GM18507 (cell line): ENCODE measurements at regions not wholly inside any gene's neighbourhood (a gene's known extent, or its start where the extent isn't known, plus 50 kb on each side); places are given as distances from the start of the nearest gene placed in this dataset.

Experiments used
- DNase-seq: peaks from one replicate; pipeline ENCODE4 v3.0.0; 2011; ENCODE audit warnings: low read depth; ENCODE audit not compliant: insufficient read length; ENCODE audit errors: extremely low spot score
- FAIRE-seq: peaks from 2 replicates; lab custom pipeline; 2011; peaks lifted over from hg19 to GRCh38; lab: Jason Lieb, UNC

DNA sequence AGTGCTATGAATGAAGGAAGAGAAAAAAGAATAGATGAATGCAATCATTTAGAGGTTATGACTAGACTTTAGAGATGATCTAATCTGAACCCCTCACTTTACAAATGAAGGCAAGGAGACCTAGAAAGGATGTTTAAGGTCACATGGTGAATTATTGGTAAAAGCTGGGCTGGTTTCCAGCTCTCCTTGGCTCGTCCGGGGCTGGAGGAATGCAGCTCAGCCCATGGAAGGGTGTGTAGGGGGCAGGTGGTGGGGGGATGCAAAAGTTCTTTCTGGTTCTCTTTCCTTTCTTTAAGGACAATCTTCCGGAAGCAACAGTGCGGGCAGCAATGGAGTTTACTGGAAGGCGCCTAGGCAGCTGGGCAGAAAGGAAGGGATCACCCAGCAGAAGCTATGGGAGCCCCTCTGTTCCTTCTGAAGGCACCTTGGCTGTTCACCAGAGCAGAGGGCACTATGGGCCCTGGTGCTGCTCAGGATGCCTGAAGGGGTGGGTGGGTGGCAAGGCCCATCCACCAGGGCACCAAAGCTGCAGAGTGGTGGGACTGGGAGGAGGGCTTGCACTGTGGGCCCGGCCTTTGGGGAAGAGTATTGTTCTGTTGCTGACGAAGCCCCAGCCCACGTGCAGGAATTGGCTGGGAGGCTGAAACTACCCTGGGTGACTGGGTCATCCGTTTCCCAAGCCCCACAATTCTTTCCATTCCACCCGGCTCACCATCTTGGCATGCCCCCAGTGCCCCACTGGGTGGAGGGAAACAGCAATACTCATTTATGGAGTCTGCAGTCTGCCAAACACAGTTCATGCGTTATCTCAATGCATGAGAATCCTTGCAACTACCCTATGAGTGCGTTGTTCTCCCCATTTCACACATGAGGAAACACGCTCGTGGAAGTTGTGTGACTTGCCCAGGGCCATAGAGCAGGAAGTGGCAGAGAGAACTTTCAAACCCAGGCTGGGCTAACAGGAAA lies 78.2 kb downstream of the IRF2BPL start:
- FAIRE-seq: no peak
- no peak for DNase-seq

GRCh38 chr14:76948976-76949375 lies 79.5 kb downstream of the IRF2BPL start:
- DNase-seq (no peak), FAIRE-seq (no peak)

DNA sequence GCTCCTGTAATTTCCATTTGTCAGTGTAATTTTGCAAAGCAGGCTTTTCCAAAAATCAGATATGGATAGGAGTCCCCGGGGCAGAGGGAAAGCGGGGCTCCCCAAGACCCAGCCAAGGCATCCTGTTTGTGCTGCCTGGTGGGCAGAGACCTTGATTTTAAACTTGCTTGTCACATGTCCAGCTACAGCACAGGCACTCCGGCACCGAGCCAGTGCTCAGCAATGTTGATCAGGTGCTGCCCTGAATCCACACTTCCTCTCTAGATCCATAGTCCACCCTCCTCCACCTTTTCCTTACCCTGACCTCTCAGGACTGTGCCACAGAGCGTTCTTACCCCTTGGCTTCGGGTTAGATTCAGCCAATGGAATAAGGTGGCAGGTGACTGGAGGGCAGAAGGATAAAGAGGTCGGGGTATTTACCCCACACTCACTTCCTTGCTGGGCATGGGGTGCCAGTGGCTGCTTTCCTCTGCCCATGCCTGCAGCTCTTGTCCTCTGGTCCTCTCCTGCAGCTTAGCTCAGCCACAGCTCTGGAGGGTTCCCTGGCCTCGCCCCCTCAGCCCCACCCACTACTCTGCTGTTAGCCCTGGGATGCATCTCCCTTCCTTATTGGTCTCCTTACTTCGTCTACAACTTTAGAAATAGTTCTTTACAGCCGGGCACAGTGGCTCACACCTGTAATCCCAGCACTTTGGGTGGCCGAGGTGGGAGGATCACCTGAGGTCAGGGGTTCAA lies 80.1 kb downstream of the IRF2BPL start:
- DNase-seq (no peak), FAIRE-seq (no peak)

- FAIRE-seq (no peak), DNase-seq (no peak)
These were observed 80.7 kb downstream of the IRF2BPL start for GRCh38 chr14:76947838-76948184.

GRCh38 chr14:76947078-76947837 lies 81.2 kb downstream of the IRF2BPL start:
- DNase-seq (peak; percentile 74), FAIRE-seq (peak; percentile 94)

DNA sequence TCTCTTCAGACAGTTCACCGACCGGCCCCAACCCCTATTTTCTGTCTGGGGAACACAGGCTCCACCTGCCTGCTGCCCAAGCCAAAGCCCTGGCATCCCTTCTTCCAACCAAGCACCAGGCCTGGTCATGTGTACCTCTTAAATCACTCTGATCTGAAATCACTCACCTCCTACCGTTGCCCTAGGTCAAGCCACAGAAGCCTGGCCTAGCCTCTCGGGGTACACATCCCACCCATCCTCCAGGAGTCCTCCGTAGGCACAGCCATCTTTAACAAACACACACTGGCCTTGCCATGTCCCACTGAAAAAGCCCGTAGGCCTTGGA lies 81.8 kb downstream of the IRF2BPL start:
- FAIRE-seq (no peak), DNase-seq (no peak)

- FAIRE-seq: no peak
These were observed 85.4 kb downstream of the IRF2BPL start for GRCh38 chr14:76943072-76943471.

DNA sequence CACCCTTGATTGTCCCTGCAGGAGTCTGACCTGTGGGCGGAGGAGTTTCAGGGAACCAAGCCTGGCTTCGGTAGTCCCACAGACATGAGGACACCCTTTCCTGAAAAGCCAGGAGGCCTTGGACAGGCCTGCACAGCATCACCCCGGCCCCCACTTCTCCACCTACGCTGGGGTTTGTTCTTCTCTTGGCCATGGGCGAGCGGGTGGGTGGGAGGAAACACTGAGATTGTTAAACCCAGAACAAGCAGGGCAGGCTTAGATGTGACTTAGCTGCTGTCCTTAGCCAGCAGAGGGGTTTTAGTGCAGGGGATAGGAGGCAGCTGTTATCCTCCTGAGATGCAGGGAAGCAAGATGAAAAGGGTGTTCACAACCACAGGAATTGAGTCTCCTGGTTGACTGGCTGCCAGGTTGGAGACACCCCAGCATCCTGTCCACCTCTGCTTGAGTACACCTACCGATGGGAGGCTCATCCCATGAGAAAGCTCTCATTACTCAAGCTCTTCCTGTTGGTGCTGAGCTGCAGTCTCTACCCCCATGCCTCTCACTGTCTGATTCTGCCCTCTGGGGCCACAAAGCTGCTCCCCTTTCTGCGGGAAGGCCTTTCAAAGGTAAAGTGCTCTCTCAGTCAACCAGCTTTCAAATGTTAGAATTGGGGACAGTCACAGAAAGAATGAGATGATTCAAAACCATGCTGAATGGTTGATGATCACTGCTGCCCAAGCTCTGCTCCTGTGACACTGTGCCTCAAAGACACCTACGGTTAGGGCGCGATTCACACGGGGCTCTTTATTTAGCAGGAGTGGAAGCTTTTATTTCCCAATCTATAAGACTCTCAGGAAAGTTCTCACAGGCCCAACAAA lies 86.3 kb downstream of the IRF2BPL start:
- DNase-seq (no peak), FAIRE-seq (peak; percentile 58)

More at GRCh38 chr14:76943072-76943471, 85.4 kb downstream of the IRF2BPL start:
- no peak for DNase-seq

- no peak for DNase-seq
- FAIRE-seq: no peak
These were observed 87.0 kb downstream of the IRF2BPL start for GRCh38 chr14:76941544-76941943.

DNA sequence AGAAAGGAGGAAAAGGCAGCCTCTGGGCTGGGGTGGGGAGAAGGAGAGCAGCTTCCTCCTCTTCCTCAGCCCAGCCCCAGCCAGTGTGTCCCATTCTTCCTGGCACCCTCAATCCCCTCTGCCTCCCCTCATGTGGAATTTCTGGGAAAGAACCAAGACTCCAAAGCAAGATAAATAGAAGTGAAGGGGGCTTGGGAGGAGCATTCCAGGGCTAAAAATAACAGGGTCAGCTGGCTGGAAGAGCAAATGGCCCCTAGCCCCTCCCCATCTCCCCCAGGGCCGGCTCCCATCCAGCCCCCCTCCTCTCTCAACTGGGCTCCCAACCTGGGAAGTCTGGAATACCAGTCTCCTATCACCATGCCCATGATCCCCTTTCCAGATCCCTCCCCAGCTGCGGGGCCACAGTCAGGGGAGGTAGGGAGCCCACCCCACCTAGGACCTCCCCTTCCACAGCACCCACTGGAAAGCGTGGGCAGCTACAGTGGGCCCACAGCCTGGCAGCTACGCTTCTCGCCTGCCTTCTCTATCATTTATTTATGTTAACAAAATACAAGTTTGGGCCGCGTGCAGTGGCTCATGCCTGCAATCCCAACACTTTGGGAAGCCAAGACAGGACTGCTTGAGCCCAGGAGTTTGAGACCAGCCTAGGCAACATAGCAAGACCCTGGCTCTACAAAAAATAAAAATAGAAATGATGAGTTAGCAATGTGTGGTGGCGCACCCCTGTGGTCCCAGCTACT lies 88.3 kb downstream of the IRF2BPL start:
- FAIRE-seq: no peak
- DNase-seq: no peak

DNA sequence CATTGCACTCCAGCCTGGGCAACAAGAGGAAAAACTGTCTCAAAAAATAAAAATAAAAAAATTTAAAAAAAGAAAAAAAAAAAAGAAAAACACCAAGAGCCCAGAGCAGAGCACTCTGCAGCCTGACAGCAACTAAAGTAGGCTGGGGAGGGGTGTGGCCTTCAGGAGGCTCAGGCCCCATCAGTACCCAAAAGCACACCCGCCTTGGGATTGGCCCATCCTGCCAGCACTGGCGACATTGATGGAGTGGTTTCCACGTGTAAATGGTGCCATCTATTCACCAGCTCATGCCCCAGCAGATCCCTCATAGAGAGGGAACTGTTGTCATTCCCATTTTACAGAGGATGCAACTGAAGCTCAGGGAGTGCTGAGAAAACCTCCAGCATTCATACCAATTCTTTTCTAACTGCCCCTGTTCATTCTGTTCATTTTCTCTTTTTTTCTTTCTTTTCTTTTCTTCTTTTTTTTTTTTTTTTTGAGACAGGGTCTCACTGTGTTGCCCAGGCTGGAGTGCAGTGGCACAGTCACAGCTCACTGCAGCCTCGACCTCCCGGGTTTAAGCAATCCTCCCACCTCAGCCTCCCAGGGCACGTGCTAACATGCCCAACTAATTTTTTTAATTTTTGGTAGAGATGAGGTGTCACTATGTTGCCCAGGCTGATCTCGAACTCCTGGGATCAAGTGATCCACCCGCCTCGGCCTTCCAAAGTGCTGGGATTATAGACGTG lies 89.3 kb downstream of the IRF2BPL start:
- DNase-seq (no peak), FAIRE-seq (no peak)

DNA sequence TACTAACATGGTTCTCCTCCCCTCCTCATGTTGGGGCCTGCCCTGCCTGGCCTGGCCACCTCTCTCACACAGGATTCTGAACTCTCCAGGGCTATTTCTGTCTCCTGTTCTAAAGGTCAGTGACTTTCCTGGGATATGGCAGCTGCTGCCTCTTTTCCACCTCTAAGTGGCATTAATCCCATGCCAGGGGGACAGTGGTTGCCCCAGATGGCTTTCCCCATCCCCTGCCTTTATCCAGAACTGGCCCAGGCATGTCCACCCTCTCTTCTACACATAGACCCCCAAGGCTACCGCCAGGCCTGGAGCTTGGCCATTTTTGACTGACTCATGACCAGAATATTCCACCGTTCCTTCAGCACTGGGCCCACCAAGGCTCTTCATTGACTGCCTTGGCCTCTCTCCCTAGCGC lies 90.4 kb downstream of the IRF2BPL start:
- FAIRE-seq (no peak), DNase-seq (no peak)

- DNase-seq: no peak
- FAIRE-seq: no peak
These were observed 91.1 kb downstream of the IRF2BPL start for GRCh38 chr14:76937181-76938091.

DNA sequence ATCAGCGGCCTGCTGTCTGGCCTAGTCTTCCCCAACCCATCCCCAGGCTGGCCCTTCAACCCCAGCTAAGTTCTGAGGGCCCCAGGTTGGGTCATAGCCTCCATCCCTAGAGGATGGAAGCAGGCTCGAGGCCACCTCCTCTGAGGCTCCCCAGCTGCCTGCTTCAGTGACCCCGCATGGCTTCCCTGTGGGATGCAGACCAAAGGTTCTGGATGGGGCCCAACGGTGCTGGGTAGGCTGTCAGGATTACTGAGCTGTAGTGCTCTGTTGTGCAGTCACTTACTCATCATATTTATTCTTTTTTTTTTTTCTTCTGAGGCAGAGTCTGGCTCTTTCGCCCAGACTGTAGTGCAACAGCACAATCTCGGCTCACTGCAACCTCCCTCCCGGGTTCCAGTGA lies 92.0 kb downstream of the IRF2BPL start:
- no peak for FAIRE-seq
- DNase-seq: no peak

- no peak for DNase-seq
- FAIRE-seq: no peak
These were observed 95.0 kb downstream of the IRF2BPL start for GRCh38 chr14:76933515-76933914.

GRCh38 chr14:76931631-76932402 lies 96.7 kb downstream of the IRF2BPL start:
- no peak for FAIRE-seq

More at GRCh38 chr14:76931631-76932402, 96.7 kb downstream of the IRF2BPL start:
- DNase-seq: no peak
